Subcutaneous abdominal adipose tissue (tissue), 5 donors: ENCODE measurements at regions not wholly inside any gene's neighbourhood (a gene's known extent, or its start where the extent isn't known, plus 50 kb on each side); places are given as distances from the start of the nearest gene placed in this dataset.

Experiments
- H3K27ac ChIP-seq: one replicate; pipeline ENCODE4 v1.7.0; 2013; ENCODE audit warnings: low read depth, mild to moderate bottlenecking, inconsistent platforms, low read length, moderate library complexity
- H3K27me3 ChIP-seq, 5 donors: one replicate each; pipeline ENCODE4 v1.7.0; 2013; ENCODE audit warnings: low read length in 5 of 5, inconsistent platforms in 1 of 5; ENCODE audit not compliant: control insufficient read depth in 5 of 5, insufficient read depth in 4 of 5
- H3K36me3 ChIP-seq, 5 donors: one replicate each; pipeline ENCODE4 v1.7.0; 2013; ENCODE audit warnings: low read length in 5 of 5; ENCODE audit not compliant: control insufficient read depth in 5 of 5, insufficient read depth in 5 of 5
- H3K4me1 ChIP-seq, 5 donors: one replicate each; pipeline ENCODE4 v1.7.0; 2013; ENCODE audit warnings: low read length in 5 of 5, mild to moderate bottlenecking in 3 of 5, moderate library complexity in 1 of 5; ENCODE audit not compliant: control insufficient read depth in 5 of 5, insufficient read depth in 5 of 5
- H3K4me3 ChIP-seq, 5 donors: one replicate each; pipeline ENCODE4 v1.7.0; 2013; ENCODE audit warnings: low read length in 5 of 5, low read depth in 1 of 5
- H3K9ac ChIP-seq, 5 donors: one replicate each; pipeline ENCODE4 v1.7.0; 2013; ENCODE audit warnings: low read length in 5 of 5, mild to moderate bottlenecking in 4 of 5, moderate library complexity in 3 of 5
- H3K9me3 ChIP-seq, 5 donors: one replicate each; pipeline ENCODE4 v1.7.0; 2013; ENCODE audit warnings: low read length in 5 of 5; ENCODE audit not compliant: control insufficient read depth in 5 of 5
- donor health status: healthy.
- donor health status: healthy.
- donor health status: healthy.
- donor health status: healthy.
- donor health status: healthy.

DNA sequence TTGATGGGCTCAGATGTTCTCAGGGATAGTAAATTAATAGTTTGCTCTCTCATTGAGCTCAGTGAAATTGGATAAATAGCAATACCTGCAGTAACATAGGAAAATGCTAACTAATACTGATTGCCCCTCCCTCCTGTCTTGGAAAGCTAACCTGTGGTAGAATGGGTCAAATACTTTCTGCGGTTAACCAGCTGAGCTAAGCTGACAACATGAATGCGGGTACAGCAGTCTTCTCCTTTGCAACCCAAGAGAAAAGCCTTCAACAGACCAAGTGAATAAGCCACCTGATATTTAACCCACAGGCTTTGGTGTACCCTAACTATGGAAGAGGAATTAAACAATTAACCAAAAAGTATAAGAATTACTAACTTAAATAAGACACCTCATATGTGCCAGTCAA is 408.3 kb upstream of the MAF start:
- Histone ChIP-seq H3K36me3 (no peaks in the 10 kb centered on the region), H3K4me3 (no peak overlapping the region), H3K27ac (no peak overlapping the region), H3K4me1 (peaks cover 0 to 3% (median 0%) of the 10 kb centered on the region in 5 donors), H3K9me3 (no peaks in the 10 kb centered on the region), H3K27me3 (no peaks in the 10 kb centered on the region), H3K9ac (no peak overlapping the region)

GRCh38 chr16:80007231-80007630 is 406.7 kb upstream of the MAF start:
- Histone ChIP-seq H3K36me3 (no peaks in the 10 kb centered on the region), H3K27me3 (peaks cover 0 to 2% (median 0%) of the 10 kb centered on the region in 5 donors), H3K27ac (no peak overlapping the region), H3K4me3 (no peak overlapping the region), H3K9me3 (no peaks in the 10 kb centered on the region), H3K9ac (no peak overlapping the region), H3K4me1 (peaks cover 0 to 3% (median 0%) of the 10 kb centered on the region in 5 donors)

GRCh38 chr16:80006241-80007215 is 406.0 kb upstream of the MAF start:
- Histone ChIP-seq H3K4me1 (peaks cover 0 to 3% (median 0%) of the 10 kb centered on the region in 5 donors), H3K9ac (no peak overlapping the region), H3K27me3 (peaks cover 0 to 2% (median 0%) of the 10 kb centered on the region in 5 donors), H3K27ac (no peak overlapping the region), H3K9me3 (no peaks in the 10 kb centered on the region), H3K36me3 (no peaks in the 10 kb centered on the region), H3K4me3 (no peak overlapping the region)

- H3K36me3 ChIP-seq: no peaks in the 10 kb centered on the region
- H3K4me3 ChIP-seq: no peak overlapping the region
- no peak overlapping the region for H3K27ac ChIP-seq
- no peak overlapping the region for H3K9ac ChIP-seq
- no peaks in the 10 kb centered on the region for H3K9me3 ChIP-seq
- peaks cover 0 to 3% (median 0%) of the 10 kb centered on the region in 5 donors for H3K4me1 ChIP-seq
- peaks cover 0 to 2% (median 0%) of the 10 kb centered on the region in 5 donors for H3K27me3 ChIP-seq
Observed at GRCh38 chr16:80004113-80004512, 403.6 kb upstream of the MAF start.

DNA sequence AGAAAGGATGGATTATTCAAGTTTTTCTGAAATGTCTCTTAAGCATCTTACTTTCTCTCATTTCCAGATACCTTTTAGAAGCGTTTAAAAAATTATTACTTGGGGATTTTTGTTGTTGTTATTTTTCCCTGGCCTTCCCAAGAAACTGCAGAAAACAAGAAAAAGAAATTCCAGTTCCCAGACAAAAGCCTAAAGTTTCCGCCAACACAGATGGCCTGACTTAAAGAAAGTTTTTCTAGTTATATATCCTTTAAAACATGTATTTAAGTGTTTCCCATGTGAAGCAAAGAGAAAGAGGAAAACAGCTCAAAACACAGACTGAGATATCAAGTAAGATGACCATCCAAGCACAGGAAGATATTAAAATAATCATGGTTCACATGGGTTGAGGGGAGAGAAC is 401.7 kb upstream of the MAF start:
- H3K4me1 ChIP-seq: peaks cover 0 to 3% (median 0%) of the 10 kb centered on the region in 5 donors
- no peak overlapping the region for H3K4me3 ChIP-seq
- H3K27ac ChIP-seq: no peak overlapping the region
- H3K36me3 ChIP-seq: no peaks in the 10 kb centered on the region
- peaks cover 0 to 2% (median 0%) of the 10 kb centered on the region in 5 donors for H3K27me3 ChIP-seq
- H3K9me3 ChIP-seq: no peaks in the 10 kb centered on the region
- no peak overlapping the region for H3K9ac ChIP-seq

DNA sequence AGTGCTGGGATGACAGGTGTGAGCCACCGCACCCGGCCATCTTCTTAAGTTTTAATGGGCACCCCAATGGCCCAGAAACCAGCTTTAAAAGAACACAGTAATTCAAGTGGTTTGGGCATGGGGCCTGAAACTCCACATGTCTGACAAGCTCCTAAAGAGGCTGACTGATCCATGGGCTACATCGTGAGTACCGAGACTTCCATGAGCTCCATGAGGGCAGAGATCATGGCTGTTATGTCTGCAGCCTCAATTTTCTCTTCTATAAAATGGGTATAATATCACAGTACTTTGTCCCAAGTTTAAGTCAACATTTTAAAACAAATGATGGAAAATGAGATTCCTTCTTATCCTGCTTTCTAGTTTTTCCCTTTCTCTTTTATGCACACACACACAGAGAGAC is 397.6 kb upstream of the MAF start:
- no peak overlapping the region for H3K27ac ChIP-seq
- H3K4me3 ChIP-seq: no peak overlapping the region

GRCh38 chr16:79997257-79997656 is 396.7 kb upstream of the MAF start:
- Histone ChIP-seq H3K9ac (no peak overlapping the region), H3K4me1 (no peaks in the 10 kb centered on the region), H3K36me3 (no peaks in the 10 kb centered on the region), H3K27me3 (no peaks in the 10 kb centered on the region), H3K9me3 (no peaks in the 10 kb centered on the region), H3K4me3 (no peak overlapping the region), H3K27ac (no peak overlapping the region)

More for the DNA sequence above, 397.6 kb upstream of the MAF start:
- H3K36me3 ChIP-seq: no peaks in the 10 kb centered on the region
- H3K27me3 ChIP-seq: peaks cover 0 to 2% (median 0%) of the 10 kb centered on the region in 5 donors
- H3K9me3 ChIP-seq: no peaks in the 10 kb centered on the region
- H3K9ac ChIP-seq: no peak overlapping the region
- H3K4me1 ChIP-seq: no peaks in the 10 kb centered on the region

- Histone ChIP-seq H3K27ac (no peak overlapping the region), H3K4me1 (no peaks in the 10 kb centered on the region), H3K4me3 (no peak overlapping the region), H3K9me3 (no peaks in the 10 kb centered on the region), H3K9ac (no peak overlapping the region), H3K27me3 (no peaks in the 10 kb centered on the region), H3K36me3 (no peaks in the 10 kb centered on the region)
Observed at GRCh38 chr16:79996321-79996720, 395.8 kb upstream of the MAF start.

DNA sequence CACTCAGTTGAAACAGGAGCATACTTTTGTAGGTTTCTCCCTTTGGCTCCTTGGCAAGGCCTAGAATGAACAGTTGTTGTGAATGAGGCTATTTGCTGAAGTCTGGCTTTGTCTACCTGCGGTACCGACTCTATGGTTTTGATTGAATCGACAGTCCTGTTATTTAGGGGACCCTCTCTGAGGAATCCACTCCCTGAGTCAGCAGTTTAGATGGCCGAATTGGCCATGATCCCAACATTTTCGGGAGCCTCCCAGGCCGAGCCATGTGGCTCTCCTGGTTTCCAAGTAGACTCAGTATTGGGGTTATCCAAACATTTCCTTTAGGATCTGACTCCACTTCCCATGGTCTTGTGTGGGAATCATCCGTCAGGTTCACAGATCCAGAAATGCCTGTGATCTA is 394.8 kb upstream of the MAF start:
- Histone ChIP-seq H3K4me1 (no peaks in the 10 kb centered on the region), H3K36me3 (no peaks in the 10 kb centered on the region), H3K27ac (no peak overlapping the region), H3K9me3 (no peaks in the 10 kb centered on the region), H3K9ac (no peak overlapping the region), H3K4me3 (no peak overlapping the region), H3K27me3 (no peaks in the 10 kb centered on the region)

DNA sequence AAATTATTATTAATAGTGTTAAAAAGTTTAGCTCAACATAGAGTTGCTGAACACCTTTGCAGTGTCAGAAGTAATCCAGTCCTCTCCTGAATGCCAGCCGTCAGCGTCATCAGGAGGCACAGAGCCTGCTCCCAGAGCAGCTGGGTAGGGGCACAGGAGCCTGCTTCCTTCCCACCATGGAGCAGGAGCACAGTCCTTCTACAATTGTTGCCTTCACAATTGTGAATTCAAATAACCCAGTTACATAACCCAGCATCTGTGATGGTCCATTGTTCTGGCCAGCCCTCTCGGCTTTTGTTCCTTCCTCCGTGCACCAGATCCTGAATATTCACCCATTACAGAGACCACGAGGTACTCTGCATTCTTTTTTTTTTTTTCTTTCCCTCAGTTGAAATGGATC is 393.9 kb upstream of the MAF start:
- no peak overlapping the region for H3K4me3 ChIP-seq
- no peaks in the 10 kb centered on the region for H3K9me3 ChIP-seq
- no peaks in the 10 kb centered on the region for H3K27me3 ChIP-seq
- no peaks in the 10 kb centered on the region for H3K4me1 ChIP-seq
- no peaks in the 10 kb centered on the region for H3K36me3 ChIP-seq
- no peak overlapping the region for H3K9ac ChIP-seq
- no peak overlapping the region for H3K27ac ChIP-seq
